Endothelial cell of umbilical vein (primary cell): ENCODE measurements at regions not wholly inside any gene's neighbourhood (a gene's known extent, or its start where the extent isn't known, plus 50 kb on each side); places are given as distances from the start of the nearest gene placed in this dataset.

Experiments
- BruUV-seq: library from RNA; stranded (reverse); fragments of 400-500 nt; replicated peaks from 2 replicates; lab custom pipeline; 2021; lab: Mats Ljungman, UMichigan
- CTCF ChIA-PET: fragments of 300-600, 350-600 bp; sonication (Branson Sonifier 250); formaldehyde crosslinking; loops from one replicate; lab custom pipeline; 2021; ENCODE audit warnings: antibody characterized with exemption, inconsistent platforms; lab: Charles Lee
- POLR2A ChIA-PET: fragments of 300-600, 350-600 bp; sonication (Branson Sonifier 250); formaldehyde crosslinking; loops from one replicate; lab custom pipeline; 2021; ENCODE audit warnings: antibody characterized with exemption, inconsistent platforms; lab: Charles Lee
- DNase-seq: peaks from one replicate; pipeline ENCODE4 v3.0.0-alpha.2; 2011; ENCODE audit warnings: low read depth, low spot score
- FAIRE-seq: peaks from 2 replicates; lab custom pipeline; 2011; peaks lifted over from hg19 to GRCh38; lab: Jason Lieb, UNC
- H2AFZ ChIP-seq: 2 replicates; pipeline ENCODE4 v1.6.0; 2012; ENCODE audit warnings: low read depth, low read length, control low read depth, inconsistent platforms
- H3K27ac ChIP-seq: 2 replicates; pipeline ENCODE4 v1.5.1; 2011; ENCODE audit warnings: low read depth, mild to moderate bottlenecking, control low read depth, low read length, moderate library complexity; ENCODE audit not compliant: insufficient read depth
- H3K27me3 ChIP-seq, 2 experiments: 2 replicates each; pipeline versions ENCODE4 v1.6.0 to v1.6.1; 2011; ENCODE audit warnings: low read length in 2 of 2, mixed read lengths in 1 of 2; ENCODE audit not compliant: control insufficient read depth in 2 of 2, insufficient read depth in 2 of 2
- H3K36me3 ChIP-seq, 2 experiments: 2 replicates in 1 of 2; 3 replicates in 1 of 2; pipeline ENCODE4 v1.5.1; 2011; ENCODE audit warnings: low read length in 2 of 2, mild to moderate bottlenecking in 1 of 2, moderate library complexity in 1 of 2; ENCODE audit not compliant: control insufficient read depth in 2 of 2, insufficient read depth in 2 of 2; ENCODE audit errors: extremely low read depth in 1 of 2
- H3K4me1 ChIP-seq: 3 replicates; pipeline ENCODE4 v1.5.1; 2011; ENCODE audit warnings: mild to moderate bottlenecking, low read length; ENCODE audit not compliant: control insufficient read depth, insufficient read depth; ENCODE audit errors: extremely low read depth
- H3K4me2 ChIP-seq: 2 replicates; pipeline ENCODE4 v1.6.1; 2011; ENCODE audit warnings: low read length, control low read depth, mixed read lengths; ENCODE audit not compliant: insufficient read depth
- H3K4me3 ChIP-seq, 3 experiments: fragments of 200-600 bp in 1 of 3; sonication (generic), shearing (Covaris generic) in 1 of 3; replicated peaks in 1 of 3; 2 replicates each; pipeline ENCODE4 v1.5.1; 2011 to 2016; ENCODE audit warnings: control low read depth in 3 of 3, low read length in 3 of 3, mild to moderate bottlenecking in 2 of 3, inconsistent platforms in 1 of 3, low read depth in 1 of 3, moderate library complexity in 1 of 3; ENCODE audit not compliant: insufficient read depth in 1 of 3
- H3K79me2 ChIP-seq: 2 replicates; pipeline ENCODE4 v1.6.0; 2012; ENCODE audit warnings: low read length, inconsistent platforms; ENCODE audit not compliant: control insufficient read depth, insufficient read depth
- H3K9ac ChIP-seq: replicated peaks from 2 replicates; pipeline ENCODE3; 2011; ENCODE audit warnings: low read length, control low read depth; ENCODE audit not compliant: insufficient read depth; ENCODE audit errors: extremely low read depth
- H3K9me1 ChIP-seq: replicated peaks from 3 replicates; pipeline ENCODE4 v1.6.0; 2011; ENCODE audit warnings: mild to moderate bottlenecking, low read length; ENCODE audit not compliant: control insufficient read depth, insufficient read depth; ENCODE audit errors: extremely low read depth
- H3K9me3 ChIP-seq: replicated peaks from 2 replicates; pipeline ENCODE4 v1.5.1; 2012; ENCODE audit warnings: low read length, inconsistent platforms; ENCODE audit not compliant: control insufficient read depth, insufficient read depth
- H4K20me1 ChIP-seq: replicated peaks from 2 replicates; pipeline ENCODE3; 2011; ENCODE audit warnings: mild to moderate bottlenecking, low read length; ENCODE audit not compliant: control insufficient read depth, insufficient read depth; ENCODE audit errors: extremely low read depth
- EZH2 ChIP-seq: IDR thresholded peaks from 2 replicates; pipeline ENCODE4 v1.6.1; 2012; ENCODE audit warnings: borderline replicate concordance, low read depth, mild to moderate bottlenecking, moderate library complexity, low read length, inconsistent platforms; ENCODE audit not compliant: severe bottlenecking
- GATA2 ChIP-seq: IDR thresholded peaks from 2 replicates; pipeline ENCODE4 v1.7.0; 2011; ENCODE audit warnings: low read depth, mild to moderate bottlenecking, moderate library complexity, mixed read lengths, low read length; ENCODE audit not compliant: insufficient read length, insufficient read depth
- POLR2A ChIP-seq: IDR thresholded peaks from 2 replicates; pipeline ENCODE4 v1.6.1; 2012; ENCODE audit warnings: low read depth, mild to moderate bottlenecking, control low read depth, low read length
- dilution Hi-C: fragments of 300-500 bp; cut with MboI; formaldehyde crosslinking; loops from one replicate; pipeline ENCODE4 v1.15.0; 2019; ENCODE audit warnings: low sequenced_read_pairs; ENCODE audit not compliant: extremely low pct_ligation_motif_present
- intact Hi-C: fragments of 100-400 bp; cut with micrococcal nuclease; formaldehyde crosslinking; loops from one replicate; pipeline ENCODE4 v1.10.0; 2022
- TF ChIP-seq, protein P1 (sequence below), 2 donors: IDR thresholded peaks; 1 replicate in 1 of 2; 2 replicates in 1 of 2; pipeline ENCODE4 v1.5.1; 2011; ENCODE audit warnings: low read length in 2 of 2, mild to moderate bottlenecking in 2 of 2, moderate library complexity in 2 of 2, control low read depth in 1 of 2, inconsistent platforms in 1 of 2, low read depth in 1 of 2; ENCODE audit not compliant: insufficient read depth in 1 of 2; ENCODE audit errors: extremely low read depth in 1 of 2

DNA sequence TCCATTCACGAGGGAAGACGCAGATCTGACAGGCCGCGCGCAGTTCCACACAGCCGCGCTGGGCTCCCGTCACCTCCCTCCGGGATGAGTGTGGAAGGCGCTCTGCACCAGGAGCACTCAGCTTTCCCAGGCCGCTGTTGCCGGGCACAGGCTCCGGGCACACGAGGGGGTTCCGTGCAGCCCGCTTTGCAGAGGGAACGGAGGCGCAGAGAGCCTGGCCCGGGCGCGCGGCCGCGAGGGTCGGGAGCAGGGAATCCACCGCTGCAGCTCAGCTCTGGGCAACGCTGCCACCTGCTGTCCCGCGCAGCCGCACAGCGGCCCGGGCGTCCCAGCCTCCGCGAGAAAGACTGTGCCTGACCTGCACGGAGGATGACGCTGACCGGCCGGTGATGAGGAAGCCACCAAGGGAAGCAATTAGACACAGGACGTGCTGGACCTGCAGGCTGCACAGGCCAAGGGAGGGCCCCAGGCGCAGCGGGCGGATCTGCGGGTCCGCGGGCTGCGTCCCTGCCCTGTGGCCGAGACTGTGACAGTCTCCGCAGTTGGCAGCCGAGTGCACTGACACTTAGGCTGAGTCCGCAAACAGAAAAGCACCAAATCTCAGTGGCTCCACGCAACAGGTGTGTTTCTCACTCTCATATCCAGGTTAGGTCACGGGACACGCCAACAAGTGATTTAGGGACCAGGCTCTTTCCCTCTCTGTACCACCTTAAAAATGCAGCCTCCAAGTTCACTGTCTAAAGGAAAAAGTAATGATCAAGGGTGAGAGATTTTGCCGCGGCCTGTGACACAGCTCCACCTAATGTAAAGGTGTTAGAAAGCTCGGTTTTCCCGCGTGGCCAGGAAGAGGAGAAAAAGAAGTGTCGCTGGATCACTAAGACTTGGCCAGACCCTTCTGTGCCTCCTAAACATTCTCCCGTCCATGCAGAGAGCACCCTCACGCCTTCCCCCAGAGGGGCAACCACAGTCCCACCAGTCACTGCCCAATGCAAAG, 94.5 kb downstream of the SEC61G start:
- peak; percentile 21 for FAIRE-seq
- DNase-seq, result peak; percentile 34
- H3K9ac ChIP-seq, result no peak overlapping the region
- ChIA-PET POLR2A (no interaction called here), CTCF (interaction anchor here (1.1 kb wide), 1 partner anchor 12 kb away, joined by 3 read pairs; no protein-coding TSS in a partner anchor)
- H2AFZ ChIP-seq, result peak overlapping the region; percentile 77
- TF ChIP-seq POLR2A (no peak), EZH2 (peak; percentile 46), GATA2 (no peak)
- TF ChIP-seq, protein P1, sequence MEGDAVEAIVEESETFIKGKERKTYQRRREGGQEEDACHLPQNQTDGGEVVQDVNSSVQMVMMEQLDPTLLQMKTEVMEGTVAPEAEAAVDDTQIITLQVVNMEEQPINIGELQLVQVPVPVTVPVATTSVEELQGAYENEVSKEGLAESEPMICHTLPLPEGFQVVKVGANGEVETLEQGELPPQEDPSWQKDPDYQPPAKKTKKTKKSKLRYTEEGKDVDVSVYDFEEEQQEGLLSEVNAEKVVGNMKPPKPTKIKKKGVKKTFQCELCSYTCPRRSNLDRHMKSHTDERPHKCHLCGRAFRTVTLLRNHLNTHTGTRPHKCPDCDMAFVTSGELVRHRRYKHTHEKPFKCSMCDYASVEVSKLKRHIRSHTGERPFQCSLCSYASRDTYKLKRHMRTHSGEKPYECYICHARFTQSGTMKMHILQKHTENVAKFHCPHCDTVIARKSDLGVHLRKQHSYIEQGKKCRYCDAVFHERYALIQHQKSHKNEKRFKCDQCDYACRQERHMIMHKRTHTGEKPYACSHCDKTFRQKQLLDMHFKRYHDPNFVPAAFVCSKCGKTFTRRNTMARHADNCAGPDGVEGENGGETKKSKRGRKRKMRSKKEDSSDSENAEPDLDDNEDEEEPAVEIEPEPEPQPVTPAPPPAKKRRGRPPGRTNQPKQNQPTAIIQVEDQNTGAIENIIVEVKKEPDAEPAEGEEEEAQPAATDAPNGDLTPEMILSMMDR (IDR thresholded peaks at IDR 0.05; ENCODE audit: extremely low read depth in 1 of 2, insufficient read depth in 1 of 2, low read depth in 1 of 2, low read length in 2 of 2), result peak; percentile 43 to 70
- no peaks in the 10 kb centered on the region for H4K20me1 ChIP-seq
- no TSS peak for BruUV-seq
- no peaks in the 10 kb centered on the region for H3K9me1 ChIP-seq
- H3K4me1 ChIP-seq, result no peaks in the 10 kb centered on the region
- no peaks in the 10 kb centered on the region for H3K9me3 ChIP-seq
- peaks cover 3 to 9% of the 10 kb centered on the region in 2 experiments for H3K27me3 ChIP-seq
- H3K4me2 ChIP-seq, result peak overlapping the region; percentile 38
- dilution Hi-C loops, result no loop called here
- peak overlapping the region in 1 of 3 experiments; percentile 35 for H3K4me3 ChIP-seq
- intact Hi-C loops, result no loop called here
- no peaks in the 10 kb centered on the region for H3K79me2 ChIP-seq
- H3K27ac ChIP-seq, result no peak overlapping the region
- H3K36me3 ChIP-seq, result no peaks in the 10 kb centered on the region
